LNCaP clone FGC (cell line): ENCODE measurements at regions not wholly inside any gene's neighbourhood (a gene's known extent, or its start where the extent isn't known, plus 50 kb on each side); places are given as distances from the start of the nearest gene placed in this dataset.
"Not testable (repeated sequence)": the region's sequence is repeated elsewhere in the genome, so short reads cannot be mapped to it uniquely, and the experiment has no call there.

ENCODE experiments used
- DNase-seq: peaks from one replicate; pipeline ENCODE4 v3.0.0-alpha.2; 2011; ENCODE audit warnings: low read depth
- H3K4me3 ChIP-seq: 2 replicates; pipeline ENCODE4 v1.5.1; 2011; ENCODE audit warnings: mild to moderate bottlenecking, low read depth, low read length, control low read depth
- CTCF ChIP-seq: IDR thresholded peaks from 2 replicates; pipeline ENCODE4 v1.5.1; 2012; ENCODE audit warnings: mild to moderate bottlenecking; ENCODE audit not compliant: control insufficient read depth, insufficient read depth; ENCODE audit errors: extremely low read depth

- no peak overlapping the region for H3K4me3 ChIP-seq
- no peak for DNase-seq
- no peak for TF ChIP-seq CTCF
These were observed 188.1 kb upstream of the SLC35B3 start for GRCh38 chr6:8623441-8623840.

- DNase-seq: no peak
- no peak overlapping the region for H3K4me3 ChIP-seq
- no peak for TF ChIP-seq CTCF
These were observed 184.5 kb upstream of the SLC35B3 start for GRCh38 chr6:8619853-8620252.

GRCh38 chr6:8619408-8619807 is 184.1 kb upstream of the SLC35B3 start:
- not testable (repeated sequence) for H3K4me3 ChIP-seq

GRCh38 chr6:8608737-8609136 is 173.4 kb upstream of the SLC35B3 start:
- TF ChIP-seq CTCF: no peak
- H3K4me3 ChIP-seq: no peak overlapping the region
- DNase-seq: no peak

More at GRCh38 chr6:8619408-8619807, 184.1 kb upstream of the SLC35B3 start:
- DNase-seq: not testable (repeated sequence)

GRCh38 chr6:8589941-8590729 is 154.8 kb upstream of the SLC35B3 start:
- TF ChIP-seq CTCF: no peak
- H3K4me3 ChIP-seq: no peak overlapping the region
- DNase-seq: no peak

GRCh38 chr6:8588176-8588575 is 152.8 kb upstream of the SLC35B3 start:
- no peak for DNase-seq
- H3K4me3 ChIP-seq: no peak overlapping the region
- TF ChIP-seq CTCF: no peak

- DNase-seq: no peak
- H3K4me3 ChIP-seq: no peak overlapping the region
- TF ChIP-seq CTCF: no peak
These were observed 147.9 kb upstream of the SLC35B3 start for GRCh38 chr6:8583291-8583690.
